H1 (cell line): ENCODE measurements at regions not wholly inside any gene's neighbourhood (a gene's known extent, or its start where the extent isn't known, plus 50 kb on each side); places are given as distances from the start of the nearest gene placed in this dataset.

Source experiments
- CHD2 ChIP-seq: IDR thresholded peaks from 2 replicates; pipeline ENCODE4 v1.6.1; 2012; ENCODE audit warnings: low read length, improper control_type of control experiment
- HDAC2 ChIP-seq, 2 experiments: fragments of 300-600 bp in 1 of 2; sonication (generic) in 1 of 2; IDR thresholded peaks; 2 replicates each; pipeline ENCODE4 v1.6.1; 2011 to 2012; ENCODE audit warnings: low read depth in 2 of 2, low read length in 2 of 2, mild to moderate bottlenecking in 2 of 2, moderate library complexity in 2 of 2, borderline replicate concordance in 1 of 2, inconsistent platforms in 1 of 2
- POU5F1 ChIP-seq: IDR thresholded peaks from 2 replicates; pipeline ENCODE4 v1.6.1; 2011; ENCODE audit warnings: low read depth, mild to moderate bottlenecking, low read length, moderate library complexity
- RXRA ChIP-seq: IDR thresholded peaks from 2 replicates; pipeline ENCODE4 v1.6.1; 2011; ENCODE audit warnings: low read depth, mild to moderate bottlenecking, low read length, moderate library complexity; ENCODE audit not compliant: insufficient read depth
- SIX5 ChIP-seq: IDR thresholded peaks from 2 replicates; pipeline ENCODE4 v1.6.1; 2011; ENCODE audit warnings: mild to moderate bottlenecking, low read depth, low read length
- SRF ChIP-seq: IDR thresholded peaks from 2 replicates; pipeline ENCODE4 v1.6.1; 2011; ENCODE audit warnings: mild to moderate bottlenecking, low read depth, low read length, moderate library complexity
- TEAD4 ChIP-seq: IDR thresholded peaks from 2 replicates; pipeline ENCODE4 v1.6.1; 2012; ENCODE audit warnings: low read depth, low read length, inconsistent platforms, mixed read lengths
- ZNF274 ChIP-seq: IDR thresholded peaks from 2 replicates; pipeline ENCODE4 v1.7.0; 2012; ENCODE audit warnings: low read length, borderline replicate concordance; ENCODE audit errors: extremely low read depth
- TF ChIP-seq, protein P1 (sequence below): fragments of 300-600 bp; sonication (generic); IDR thresholded peaks from 2 replicates; pipeline ENCODE4 v1.7.1; 2012; ENCODE audit warnings: low read length, moderate library complexity, mild to moderate bottlenecking, inconsistent platforms; ENCODE audit not compliant: insufficient replicate concordance
- TF ChIP-seq, protein P2 (sequence below): IDR thresholded peaks from 2 replicates; pipeline ENCODE4 v1.6.1; 2012; ENCODE audit warnings: inconsistent platforms
- TF ChIP-seq, protein P3 (sequence below): IDR thresholded peaks from 2 replicates; pipeline ENCODE4 v1.6.1; 2011; ENCODE audit warnings: low read length, improper control_type of control experiment

DNA sequence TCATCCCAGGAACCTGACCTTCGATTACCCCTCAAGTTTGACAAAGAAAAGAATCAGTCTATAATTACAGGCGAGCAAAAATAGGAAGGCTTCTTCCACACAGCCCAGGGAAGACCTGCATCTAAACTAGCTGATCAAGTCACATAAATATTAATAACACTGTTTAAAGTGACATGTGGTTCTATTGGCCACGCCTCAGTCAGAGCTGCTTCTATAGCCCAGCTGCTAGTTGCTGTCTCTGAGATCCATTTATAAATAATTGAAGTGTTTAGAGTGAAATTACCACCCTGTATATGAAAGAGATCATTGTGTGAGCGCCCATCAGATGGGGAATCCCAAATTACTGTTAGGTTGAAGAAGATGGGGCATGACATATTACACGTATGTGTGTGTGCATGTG, 426.0 kb downstream of the CDH2 start (continued):
- TF ChIP-seq, protein P1, sequence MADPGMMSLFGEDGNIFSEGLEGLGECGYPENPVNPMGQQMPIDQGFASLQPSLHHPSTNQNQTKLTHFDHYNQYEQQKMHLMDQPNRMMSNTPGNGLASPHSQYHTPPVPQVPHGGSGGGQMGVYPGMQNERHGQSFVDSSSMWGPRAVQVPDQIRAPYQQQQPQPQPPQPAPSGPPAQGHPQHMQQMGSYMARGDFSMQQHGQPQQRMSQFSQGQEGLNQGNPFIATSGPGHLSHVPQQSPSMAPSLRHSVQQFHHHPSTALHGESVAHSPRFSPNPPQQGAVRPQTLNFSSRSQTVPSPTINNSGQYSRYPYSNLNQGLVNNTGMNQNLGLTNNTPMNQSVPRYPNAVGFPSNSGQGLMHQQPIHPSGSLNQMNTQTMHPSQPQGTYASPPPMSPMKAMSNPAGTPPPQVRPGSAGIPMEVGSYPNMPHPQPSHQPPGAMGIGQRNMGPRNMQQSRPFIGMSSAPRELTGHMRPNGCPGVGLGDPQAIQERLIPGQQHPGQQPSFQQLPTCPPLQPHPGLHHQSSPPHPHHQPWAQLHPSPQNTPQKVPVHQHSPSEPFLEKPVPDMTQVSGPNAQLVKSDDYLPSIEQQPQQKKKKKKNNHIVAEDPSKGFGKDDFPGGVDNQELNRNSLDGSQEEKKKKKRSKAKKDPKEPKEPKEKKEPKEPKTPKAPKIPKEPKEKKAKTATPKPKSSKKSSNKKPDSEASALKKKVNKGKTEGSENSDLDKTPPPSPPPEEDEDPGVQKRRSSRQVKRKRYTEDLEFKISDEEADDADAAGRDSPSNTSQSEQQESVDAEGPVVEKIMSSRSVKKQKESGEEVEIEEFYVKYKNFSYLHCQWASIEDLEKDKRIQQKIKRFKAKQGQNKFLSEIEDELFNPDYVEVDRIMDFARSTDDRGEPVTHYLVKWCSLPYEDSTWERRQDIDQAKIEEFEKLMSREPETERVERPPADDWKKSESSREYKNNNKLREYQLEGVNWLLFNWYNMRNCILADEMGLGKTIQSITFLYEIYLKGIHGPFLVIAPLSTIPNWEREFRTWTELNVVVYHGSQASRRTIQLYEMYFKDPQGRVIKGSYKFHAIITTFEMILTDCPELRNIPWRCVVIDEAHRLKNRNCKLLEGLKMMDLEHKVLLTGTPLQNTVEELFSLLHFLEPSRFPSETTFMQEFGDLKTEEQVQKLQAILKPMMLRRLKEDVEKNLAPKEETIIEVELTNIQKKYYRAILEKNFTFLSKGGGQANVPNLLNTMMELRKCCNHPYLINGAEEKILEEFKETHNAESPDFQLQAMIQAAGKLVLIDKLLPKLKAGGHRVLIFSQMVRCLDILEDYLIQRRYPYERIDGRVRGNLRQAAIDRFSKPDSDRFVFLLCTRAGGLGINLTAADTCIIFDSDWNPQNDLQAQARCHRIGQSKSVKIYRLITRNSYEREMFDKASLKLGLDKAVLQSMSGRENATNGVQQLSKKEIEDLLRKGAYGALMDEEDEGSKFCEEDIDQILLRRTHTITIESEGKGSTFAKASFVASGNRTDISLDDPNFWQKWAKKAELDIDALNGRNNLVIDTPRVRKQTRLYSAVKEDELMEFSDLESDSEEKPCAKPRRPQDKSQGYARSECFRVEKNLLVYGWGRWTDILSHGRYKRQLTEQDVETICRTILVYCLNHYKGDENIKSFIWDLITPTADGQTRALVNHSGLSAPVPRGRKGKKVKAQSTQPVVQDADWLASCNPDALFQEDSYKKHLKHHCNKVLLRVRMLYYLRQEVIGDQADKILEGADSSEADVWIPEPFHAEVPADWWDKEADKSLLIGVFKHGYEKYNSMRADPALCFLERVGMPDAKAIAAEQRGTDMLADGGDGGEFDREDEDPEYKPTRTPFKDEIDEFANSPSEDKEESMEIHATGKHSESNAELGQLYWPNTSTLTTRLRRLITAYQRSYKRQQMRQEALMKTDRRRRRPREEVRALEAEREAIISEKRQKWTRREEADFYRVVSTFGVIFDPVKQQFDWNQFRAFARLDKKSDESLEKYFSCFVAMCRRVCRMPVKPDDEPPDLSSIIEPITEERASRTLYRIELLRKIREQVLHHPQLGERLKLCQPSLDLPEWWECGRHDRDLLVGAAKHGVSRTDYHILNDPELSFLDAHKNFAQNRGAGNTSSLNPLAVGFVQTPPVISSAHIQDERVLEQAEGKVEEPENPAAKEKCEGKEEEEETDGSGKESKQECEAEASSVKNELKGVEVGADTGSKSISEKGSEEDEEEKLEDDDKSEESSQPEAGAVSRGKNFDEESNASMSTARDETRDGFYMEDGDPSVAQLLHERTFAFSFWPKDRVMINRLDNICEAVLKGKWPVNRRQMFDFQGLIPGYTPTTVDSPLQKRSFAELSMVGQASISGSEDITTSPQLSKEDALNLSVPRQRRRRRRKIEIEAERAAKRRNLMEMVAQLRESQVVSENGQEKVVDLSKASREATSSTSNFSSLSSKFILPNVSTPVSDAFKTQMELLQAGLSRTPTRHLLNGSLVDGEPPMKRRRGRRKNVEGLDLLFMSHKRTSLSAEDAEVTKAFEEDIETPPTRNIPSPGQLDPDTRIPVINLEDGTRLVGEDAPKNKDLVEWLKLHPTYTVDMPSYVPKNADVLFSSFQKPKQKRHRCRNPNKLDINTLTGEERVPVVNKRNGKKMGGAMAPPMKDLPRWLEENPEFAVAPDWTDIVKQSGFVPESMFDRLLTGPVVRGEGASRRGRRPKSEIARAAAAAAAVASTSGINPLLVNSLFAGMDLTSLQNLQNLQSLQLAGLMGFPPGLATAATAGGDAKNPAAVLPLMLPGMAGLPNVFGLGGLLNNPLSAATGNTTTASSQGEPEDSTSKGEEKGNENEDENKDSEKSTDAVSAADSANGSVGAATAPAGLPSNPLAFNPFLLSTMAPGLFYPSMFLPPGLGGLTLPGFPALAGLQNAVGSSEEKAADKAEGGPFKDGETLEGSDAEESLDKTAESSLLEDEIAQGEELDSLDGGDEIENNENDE, result no peak
- TF ChIP-seq, protein P2, sequence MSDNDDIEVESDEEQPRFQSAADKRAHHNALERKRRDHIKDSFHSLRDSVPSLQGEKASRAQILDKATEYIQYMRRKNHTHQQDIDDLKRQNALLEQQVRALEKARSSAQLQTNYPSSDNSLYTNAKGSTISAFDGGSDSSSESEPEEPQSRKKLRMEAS, result no peak
- TF ChIP-seq HDAC2 (IDR thresholded peaks at IDR 0.05; ENCODE audit: borderline replicate concordance in 1 of 2, low read depth in 2 of 2, low read length in 2 of 2) (no peak), TEAD4 (no peak), ZNF274 (no peak), SIX5 (no peak), CHD2 (no peak), POU5F1 (no peak), RXRA (no peak), SRF (no peak)
- TF ChIP-seq, protein P3, sequence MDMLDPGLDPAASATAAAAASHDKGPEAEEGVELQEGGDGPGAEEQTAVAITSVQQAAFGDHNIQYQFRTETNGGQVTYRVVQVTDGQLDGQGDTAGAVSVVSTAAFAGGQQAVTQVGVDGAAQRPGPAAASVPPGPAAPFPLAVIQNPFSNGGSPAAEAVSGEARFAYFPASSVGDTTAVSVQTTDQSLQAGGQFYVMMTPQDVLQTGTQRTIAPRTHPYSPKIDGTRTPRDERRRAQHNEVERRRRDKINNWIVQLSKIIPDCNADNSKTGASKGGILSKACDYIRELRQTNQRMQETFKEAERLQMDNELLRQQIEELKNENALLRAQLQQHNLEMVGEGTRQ, result no peak
